Inferior parietal cortex (tissue), 1 donor: ENCODE measurements at regions not wholly inside any gene's neighbourhood (a gene's known extent, or its start where the extent isn't known, plus 50 kb on each side); places are given as distances from the start of the nearest gene placed in this dataset.
"Not testable (repeated sequence)": the region's sequence is repeated elsewhere in the genome, so short reads cannot be mapped to it uniquely, and the experiment has no call there.

ENCODE experiments used
- DNase-seq: peaks from one replicate; pipeline ENCODE4 v3.0.0-alpha.2; 2016; ENCODE audit errors: extremely low spot score

DNA sequence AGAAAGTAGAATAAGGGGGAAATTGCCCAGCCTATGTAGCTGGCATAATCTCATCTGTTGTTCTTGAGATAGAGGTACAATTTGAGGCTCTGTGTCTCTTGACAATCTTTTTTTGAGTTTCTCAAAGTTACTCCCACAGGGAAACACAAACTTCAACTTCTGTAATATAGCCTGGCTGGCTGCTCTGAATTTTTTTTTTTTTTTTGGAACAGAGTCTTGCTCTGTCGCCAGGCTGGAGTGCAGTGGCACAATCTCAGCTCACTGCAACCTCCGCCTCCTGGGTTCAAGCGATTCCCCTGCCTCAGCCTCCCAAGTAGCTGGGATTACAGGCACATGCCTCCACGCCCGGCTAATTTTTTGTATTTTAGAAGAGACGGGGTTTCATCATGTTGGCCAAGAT lies 1486.8 kb upstream of the WWC1 start:
- DNase-seq: not testable (repeated sequence)

GRCh38 chr5:166810093-166810658 lies 1481.3 kb upstream of the WWC1 start:
- DNase-seq: not testable (repeated sequence)

- no peak for DNase-seq
Measured at GRCh38 chr5:166810721-166811120, 1480.7 kb upstream of the WWC1 start.

GRCh38 chr5:166823360-166823759 lies 1468.1 kb upstream of the WWC1 start:
- no peak for DNase-seq

DNA sequence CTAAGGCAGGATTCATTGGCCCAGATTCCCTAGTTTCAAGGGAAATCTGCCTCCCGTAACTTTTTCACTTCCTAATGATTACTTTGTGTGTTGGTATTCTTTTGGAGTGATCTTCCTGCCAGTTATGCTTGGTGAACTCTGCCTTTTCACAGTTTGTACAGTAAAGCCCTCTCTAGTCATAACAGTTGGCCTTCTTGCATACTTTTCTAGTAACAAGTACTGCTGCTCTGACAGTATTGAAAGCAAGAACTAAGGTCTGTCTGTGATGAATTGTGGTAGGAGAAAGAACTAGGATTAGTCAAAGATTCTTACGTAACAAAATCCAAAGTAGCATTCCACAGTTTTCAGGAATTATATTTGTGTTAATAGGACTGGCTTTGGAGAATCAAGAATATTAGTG lies 1457.2 kb upstream of the WWC1 start:
- DNase-seq: no peak

DNA sequence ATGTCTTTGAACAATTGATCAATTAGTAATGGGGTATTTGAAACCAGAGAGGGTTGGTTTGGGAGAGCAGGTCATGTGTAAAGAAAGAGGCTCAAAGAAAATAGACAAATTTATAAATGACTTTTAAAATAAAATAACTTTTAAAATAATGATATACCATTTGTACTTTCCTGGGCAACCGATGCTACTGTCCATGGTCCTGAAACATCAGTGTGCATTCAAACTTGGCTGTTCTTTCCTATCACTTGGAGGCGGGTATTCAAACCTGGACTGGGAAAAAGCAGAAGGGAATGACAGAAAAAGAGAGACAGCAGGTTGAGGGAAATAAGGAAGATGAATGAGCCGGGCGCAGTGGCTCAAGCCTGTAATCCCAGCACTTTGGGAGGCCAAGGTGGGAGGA lies 1446.4 kb upstream of the WWC1 start:
- no peak for DNase-seq

DNA sequence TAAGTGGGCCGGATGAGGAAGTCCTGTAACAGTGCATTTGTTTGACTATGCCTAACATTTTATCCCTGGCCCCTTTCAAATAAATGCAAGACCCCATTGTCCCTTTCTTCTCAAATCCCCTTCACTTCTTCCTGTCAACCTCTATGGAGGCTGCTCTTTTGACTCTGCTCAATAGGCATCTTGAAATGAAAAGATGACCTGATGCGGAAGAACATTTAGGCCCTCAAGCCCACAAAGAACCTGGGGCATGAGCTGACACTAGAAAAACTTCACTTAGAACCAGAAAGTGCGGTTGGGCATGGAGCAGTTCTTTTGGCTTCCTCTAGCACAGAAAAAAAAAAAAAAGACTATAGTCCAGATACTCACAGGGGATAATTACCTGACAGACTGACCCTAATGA lies 1434.7 kb upstream of the WWC1 start:
- no peak for DNase-seq

DNA sequence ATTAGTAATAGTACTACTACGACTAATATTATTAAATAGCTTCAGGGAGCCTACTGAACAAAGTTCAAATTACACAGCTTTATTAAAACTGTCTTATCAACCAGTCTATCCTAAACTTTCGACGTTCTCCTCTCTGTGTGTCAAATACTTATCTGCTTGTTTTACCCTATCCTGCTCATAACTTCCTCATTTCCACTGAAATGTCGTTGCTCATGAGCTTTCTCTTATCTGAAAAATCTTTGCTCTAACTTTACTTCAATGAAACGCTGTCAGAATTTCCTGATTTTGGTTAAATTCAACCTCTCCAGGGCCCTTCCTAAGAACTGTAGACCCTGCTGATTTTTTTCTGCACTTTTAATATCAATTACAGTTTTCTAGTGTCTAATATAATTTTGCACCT lies 1431.0 kb upstream of the WWC1 start:
- no peak for DNase-seq

- DNase-seq: no peak
Measured at GRCh38 chr5:166862581-166862980, 1428.9 kb upstream of the WWC1 start.

DNA sequence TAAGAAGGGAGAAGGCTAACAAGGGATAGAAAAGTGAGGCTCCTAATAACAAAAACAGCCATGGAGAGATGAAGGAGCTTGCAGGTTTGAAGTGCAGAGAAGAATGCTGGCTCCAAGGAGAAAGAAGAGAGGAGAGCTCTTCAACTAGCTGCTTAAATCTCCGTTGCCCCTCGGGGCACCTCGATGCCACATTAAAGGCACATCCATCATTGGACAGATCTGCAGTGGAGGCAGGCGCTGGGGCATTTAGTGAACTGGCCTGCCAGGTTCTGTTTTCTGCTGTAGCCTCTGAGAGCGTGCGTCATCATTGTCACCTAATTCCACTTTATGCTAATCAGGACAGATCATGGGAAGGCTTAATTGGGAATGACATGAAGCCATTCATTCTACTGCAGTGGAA lies 1426.2 kb upstream of the WWC1 start:
- DNase-seq: no peak

DNA sequence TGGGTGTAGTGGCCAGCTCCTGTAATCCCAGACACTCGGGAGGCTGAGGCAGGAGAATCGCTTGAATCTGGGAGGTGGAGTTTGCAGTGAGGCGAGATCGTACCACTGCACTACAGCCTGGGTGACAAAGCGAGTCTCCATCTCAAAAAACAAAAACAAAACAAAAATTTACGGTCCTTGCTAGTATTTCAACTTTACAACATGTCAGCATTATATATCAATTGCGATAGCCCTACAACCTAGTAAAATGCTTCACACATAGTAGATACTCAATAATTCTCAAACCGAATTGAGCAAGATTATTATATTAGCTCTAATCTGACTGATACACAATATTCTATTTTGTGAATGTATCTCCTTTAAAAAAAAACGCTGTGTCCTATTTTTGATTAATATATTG lies 1411.0 kb upstream of the WWC1 start:
- no peak for DNase-seq

DNA sequence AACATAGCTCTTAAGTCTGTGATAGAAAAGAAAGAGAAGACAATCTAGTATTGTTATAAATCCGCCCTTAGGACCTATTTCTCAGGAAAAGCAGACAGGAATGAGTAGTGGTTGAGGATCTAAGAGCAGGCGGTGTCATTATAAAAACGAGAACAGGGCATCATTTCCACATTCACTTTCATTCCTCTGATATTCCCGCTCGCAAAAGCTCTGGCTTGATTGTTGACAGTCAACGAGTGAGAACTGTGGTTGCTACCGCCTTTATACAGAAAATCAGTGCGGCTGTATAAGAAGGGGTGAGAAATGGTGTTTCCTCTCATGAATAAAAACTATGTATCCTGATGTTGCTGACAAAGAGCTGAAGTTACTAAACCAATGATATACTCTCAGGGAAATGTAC lies 1409.6 kb upstream of the WWC1 start:
- DNase-seq: no peak

DNA sequence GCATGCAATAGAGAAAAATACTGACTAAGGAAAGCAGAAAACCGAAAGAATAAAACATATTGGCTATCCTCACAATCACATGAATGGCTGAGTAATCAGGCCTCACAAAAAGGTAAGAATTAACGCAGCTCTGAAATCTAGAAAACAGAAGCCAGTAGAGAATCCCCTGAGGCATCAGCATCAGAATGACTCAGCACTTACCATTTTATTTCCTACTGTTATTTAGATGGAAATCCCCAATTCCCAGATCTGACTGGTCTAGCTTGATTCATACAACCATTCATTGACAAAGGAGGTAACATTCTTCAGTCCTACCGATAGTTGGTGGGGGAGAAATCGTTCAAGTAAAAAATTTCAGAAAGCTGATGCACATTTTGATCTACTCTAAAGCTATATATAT lies 1408.4 kb upstream of the WWC1 start:
- no peak for DNase-seq

DNA sequence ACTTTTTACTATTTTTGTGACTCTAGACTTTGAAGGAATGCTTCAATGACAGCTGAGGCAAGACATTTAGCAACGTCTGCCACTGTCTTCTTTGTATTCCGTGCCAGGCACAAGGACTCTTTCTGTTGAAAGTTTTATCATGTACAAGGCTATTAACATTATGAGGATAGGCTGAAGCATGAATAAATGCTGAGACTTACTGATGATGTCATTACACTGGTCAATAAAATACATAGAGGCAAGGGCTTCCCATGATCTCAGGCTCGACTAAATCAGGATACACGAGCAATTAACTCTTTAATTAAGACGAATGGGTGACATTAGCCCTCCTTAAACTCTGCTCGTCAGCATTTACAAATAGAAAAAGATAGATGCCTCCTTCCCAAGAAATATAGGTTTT lies 1393.3 kb upstream of the WWC1 start:
- no peak for DNase-seq

DNA sequence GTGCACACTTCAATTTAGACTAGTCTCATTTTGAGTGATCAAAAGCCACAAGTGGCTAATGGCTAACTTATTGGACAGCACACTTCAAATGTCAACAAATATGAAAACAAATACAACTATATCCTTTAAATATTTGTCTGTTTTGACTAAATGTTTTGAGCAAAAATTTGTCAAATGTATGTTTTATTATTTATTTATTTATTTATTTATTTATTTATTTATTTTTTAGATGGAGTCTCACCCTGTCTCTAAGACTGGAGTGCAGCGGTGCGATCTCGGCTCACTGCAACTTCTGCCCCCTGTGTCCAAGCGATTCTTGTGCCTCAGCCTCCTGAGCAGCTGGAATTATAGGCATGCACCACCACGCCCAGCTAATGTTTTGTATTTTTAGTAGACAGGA lies 1392.1 kb upstream of the WWC1 start:
- DNase-seq: no peak

- no peak for DNase-seq
Measured at GRCh38 chr5:166904571-166904970, 1386.9 kb upstream of the WWC1 start.

- DNase-seq: no peak
Measured at GRCh38 chr5:166906991-166907713, 1384.3 kb upstream of the WWC1 start.

DNA sequence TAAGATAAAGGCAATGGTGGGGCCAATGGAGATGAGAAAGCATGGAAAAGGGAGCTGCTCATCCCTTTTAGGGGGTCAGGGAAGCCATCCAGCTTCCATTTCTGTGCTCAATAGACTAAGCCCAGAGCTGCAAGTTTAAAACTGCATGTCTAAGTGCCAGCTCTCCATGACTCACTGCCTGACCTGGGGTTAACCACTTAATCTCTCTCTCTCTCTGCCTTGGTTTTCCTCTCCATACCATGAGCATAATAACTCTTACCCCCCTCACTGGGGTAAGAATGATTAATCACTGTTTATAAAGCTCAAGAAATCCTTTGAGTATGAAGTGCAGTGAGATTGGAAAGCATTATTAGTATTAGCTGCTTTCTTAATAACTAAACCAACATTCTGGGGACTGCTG lies 1382.4 kb upstream of the WWC1 start:
- no peak for DNase-seq

GRCh38 chr5:166909926-166910325 lies 1381.5 kb upstream of the WWC1 start:
- no peak for DNase-seq

DNA sequence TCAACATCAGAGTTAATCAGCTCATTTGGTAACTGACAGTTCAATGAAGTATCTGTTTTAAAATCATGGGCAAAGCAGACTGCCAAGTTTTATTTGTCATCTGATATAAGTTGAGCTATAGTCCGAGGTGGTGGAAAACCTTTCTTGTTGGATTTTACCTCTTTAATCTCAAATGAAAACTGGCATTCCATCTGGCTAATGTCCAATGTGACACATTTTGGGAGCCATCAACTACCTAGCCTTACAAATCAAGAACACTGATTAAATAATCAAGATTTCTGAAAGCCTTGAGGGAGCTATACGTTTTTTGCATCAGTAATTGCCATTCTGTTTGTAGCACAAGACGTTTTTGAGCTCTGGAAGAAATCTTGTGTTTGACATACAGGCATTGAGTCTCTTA lies 1380.5 kb upstream of the WWC1 start:
- no peak for DNase-seq

DNA sequence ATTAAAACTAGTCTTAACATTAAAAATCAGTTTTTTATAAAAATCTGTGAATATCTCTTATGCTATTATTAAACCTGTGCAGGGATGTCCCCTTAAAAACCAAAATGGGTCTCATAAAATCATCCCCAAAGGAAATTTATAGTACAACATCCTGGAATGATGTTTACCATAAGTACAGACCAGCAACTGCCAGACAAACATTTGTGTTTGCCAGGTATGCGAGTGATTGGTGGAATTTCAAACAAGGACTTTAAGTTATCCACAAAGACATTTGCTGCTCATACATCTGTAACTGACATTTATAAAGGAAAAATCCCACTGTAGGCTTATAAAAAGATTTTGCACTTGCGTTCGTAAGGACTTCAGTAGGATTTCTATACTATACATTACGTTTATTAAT lies 1375.4 kb upstream of the WWC1 start:
- DNase-seq: no peak

GRCh38 chr5:166926138-166926537 lies 1365.3 kb upstream of the WWC1 start:
- no peak for DNase-seq

- DNase-seq: not testable (repeated sequence)
Measured at GRCh38 chr5:166926806-166927475, 1364.5 kb upstream of the WWC1 start.
